ENCODE measurements at regions not wholly inside any gene's neighbourhood (a gene's known extent, or its start where the extent isn't known, plus 50 kb on each side); places are given as distances from the start of the nearest gene placed in this dataset.

- DNase-seq (ENCODE audit: low read depth in 1 of 2, low spot score in 2 of 2): no peak
- Histone ChIP-seq H2BK12ac (ENCODE audit: low read depth, low read length) (no peak overlapping the region), H4K5ac (ENCODE audit: insufficient read length, low read depth, low read length) (no peak overlapping the region), H4K8ac (ENCODE audit: extremely low read depth, insufficient read depth, low read length) (no peak overlapping the region), H3K36me3 (ENCODE audit: control insufficient read depth in 2 of 4, insufficient read depth in 4 of 4, low read length in 3 of 4) (no peaks in the 10 kb centered on the region), H3K14ac (ENCODE audit: insufficient read length) (no peak overlapping the region), H2BK5ac (ENCODE audit: low read depth, low read length) (no peak overlapping the region), H3K4me1 (replicated peaks in 1 of 4; ENCODE audit: control insufficient read depth in 3 of 4, insufficient read depth in 4 of 4, low read length in 3 of 4) (no peaks in the 10 kb centered on the region), H3K23ac (ENCODE audit: insufficient read length) (no peak overlapping the region), H2BK20ac (ENCODE audit: low read length) (no peak overlapping the region), H3K4ac (replicated peaks; ENCODE audit: insufficient read length, low read depth, low read length) (no peak overlapping the region), H3K27me3 (replicated peaks in 1 of 4; ENCODE audit: control insufficient read depth in 3 of 4, extremely low read depth in 1 of 4, insufficient read depth in 3 of 4, low read length in 3 of 4) (no peaks in the 10 kb centered on the region), H3K9ac (replicated peaks in 1 of 4; ENCODE audit: extremely low read depth in 1 of 4, low read depth in 3 of 4, low read length in 3 of 4) (no peak overlapping the region), H3K79me1 (ENCODE audit: low read depth, low read length) (no peaks in the 10 kb centered on the region), H3K23me2 (ENCODE audit: low read depth, low read length) (no peaks in the 10 kb centered on the region), H3K18ac (ENCODE audit: extremely low read depth, low read length) (no peak overlapping the region), H3K4me2 (ENCODE audit: insufficient read depth in 1 of 2, low read depth in 2 of 2, low read length in 2 of 2) (no peak overlapping the region), H3K4me3 (ENCODE audit: extremely low read depth in 1 of 4, insufficient read depth in 2 of 4, low read depth in 3 of 4, low read length in 4 of 4) (no peak overlapping the region), H3K79me2 (ENCODE audit: control insufficient read depth in 1 of 2, insufficient read depth in 2 of 2, low read length in 2 of 2) (no peaks in the 10 kb centered on the region), H2AK5ac (ENCODE audit: low read depth, low read length) (no peak overlapping the region), H3K56ac (replicated peaks; ENCODE audit: insufficient read length, low read depth, low read length) (no peak overlapping the region), H4K91ac (replicated peaks; ENCODE audit: insufficient read length, low read length) (no peak overlapping the region), H4K20me1 (replicated peaks in 1 of 2; ENCODE audit: control insufficient read depth in 1 of 2, insufficient read depth in 2 of 2, low read length in 2 of 2) (no peaks in the 10 kb centered on the region), H2AFZ (ENCODE audit: low read length) (peak overlapping the region; percentile 68; the same call in 1 of the 2 replicates), H3K9me3 (ENCODE audit: insufficient read depth in 2 of 2, low read depth in 1 of 2, low read length in 1 of 2) (no peaks in the 10 kb centered on the region), H2BK120ac (replicated peaks; ENCODE audit: low read depth, low read length) (no peak overlapping the region), H2BK15ac (ENCODE audit: low read length) (no peak overlapping the region), H3K27ac (ENCODE audit: low read depth, low read length) (no peak overlapping the region)
- POLR2A ChIA-PET (ENCODE audit: partially characterized antibody): no interaction called here
- WGBS, 2 experiments (ENCODE audit: extremely low coverage in 1 of 2, insufficient coverage in 1 of 2, insufficient read length in 1 of 2, insufficient replicate concordance in 2 of 2, low coverage in 1 of 2, low lambda C conversion rate in 2 of 2, missing lambda C conversion rate in 1 of 2): 74% methylated on average over 6 of the region's 6 CpGs; no CpG with 5 or more reads in 1 of the 2 experiments
- no peak for TF ChIP-seq YY1 (IDR thresholded peaks at IDR 0.05; ENCODE audit: low read depth, low read length)
- TF ChIP-seq TAF1 (IDR thresholded peaks at IDR 0.05; ENCODE audit: low read depth, low read length): no peak
- no peak for TF ChIP-seq ASH2L (IDR thresholded peaks at IDR 0.05; ENCODE audit: low read length)
- TF ChIP-seq RXRA (IDR thresholded peaks at IDR 0.05; ENCODE audit: insufficient read depth, low read depth, low read length): no peak
- TF ChIP-seq TEAD4 (IDR thresholded peaks at IDR 0.05; ENCODE audit: low read depth, low read length): no peak
- TF ChIP-seq NANOG (IDR thresholded peaks at IDR 0.05; ENCODE audit: insufficient read depth, low read depth, low read length, poor library complexity, severe bottlenecking): no peak
- TF ChIP-seq HDAC2 (IDR thresholded peaks at IDR 0.05; ENCODE audit: borderline replicate concordance in 1 of 2, low read depth in 2 of 2, low read length in 2 of 2): no peak
- FAIRE-seq: no peak
- CTCF ChIA-PET (ENCODE audit: partially characterized antibody): interaction anchor here (1.2 kb wide), 1 partner anchor 12 kb away, joined by 4 read pairs; no protein-coding TSS in a partner anchor
Measured at GRCh38 chr17:14791221-14791620, 473.9 kb downstream of the PMP22 start.

Measured in H1 (cell line).